ENCODE measurements at regions not wholly inside any gene's neighbourhood (a gene's known extent, or its start where the extent isn't known, plus 50 kb on each side); places are given as distances from the start of the nearest gene placed in this dataset.
A peak's percentile ranks its signal among the peaks of the same experiment; 100 is the strongest.

- TF ChIP-seq, protein P1, sequence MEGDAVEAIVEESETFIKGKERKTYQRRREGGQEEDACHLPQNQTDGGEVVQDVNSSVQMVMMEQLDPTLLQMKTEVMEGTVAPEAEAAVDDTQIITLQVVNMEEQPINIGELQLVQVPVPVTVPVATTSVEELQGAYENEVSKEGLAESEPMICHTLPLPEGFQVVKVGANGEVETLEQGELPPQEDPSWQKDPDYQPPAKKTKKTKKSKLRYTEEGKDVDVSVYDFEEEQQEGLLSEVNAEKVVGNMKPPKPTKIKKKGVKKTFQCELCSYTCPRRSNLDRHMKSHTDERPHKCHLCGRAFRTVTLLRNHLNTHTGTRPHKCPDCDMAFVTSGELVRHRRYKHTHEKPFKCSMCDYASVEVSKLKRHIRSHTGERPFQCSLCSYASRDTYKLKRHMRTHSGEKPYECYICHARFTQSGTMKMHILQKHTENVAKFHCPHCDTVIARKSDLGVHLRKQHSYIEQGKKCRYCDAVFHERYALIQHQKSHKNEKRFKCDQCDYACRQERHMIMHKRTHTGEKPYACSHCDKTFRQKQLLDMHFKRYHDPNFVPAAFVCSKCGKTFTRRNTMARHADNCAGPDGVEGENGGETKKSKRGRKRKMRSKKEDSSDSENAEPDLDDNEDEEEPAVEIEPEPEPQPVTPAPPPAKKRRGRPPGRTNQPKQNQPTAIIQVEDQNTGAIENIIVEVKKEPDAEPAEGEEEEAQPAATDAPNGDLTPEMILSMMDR (conservative IDR thresholded peaks at IDR 0.05; ENCODE audit: low read depth), result no peak
- no peak overlapping the region for H3K27ac ChIP-seq
- POLR2A ChIA-PET (ENCODE audit: low non-redundant PET), result no interaction called here
- CTCF ChIA-PET, result interaction anchor here (0.6 kb wide), 1 partner anchor 1203 kb away, joined by 3 read pairs; no protein-coding TSS in a partner anchor
- DNase-seq (ENCODE audit: low spot score), result no peak
Measured at GRCh38 chr9:27765266-27766072, 192.2 kb upstream of the C9orf72 start.

DNA sequence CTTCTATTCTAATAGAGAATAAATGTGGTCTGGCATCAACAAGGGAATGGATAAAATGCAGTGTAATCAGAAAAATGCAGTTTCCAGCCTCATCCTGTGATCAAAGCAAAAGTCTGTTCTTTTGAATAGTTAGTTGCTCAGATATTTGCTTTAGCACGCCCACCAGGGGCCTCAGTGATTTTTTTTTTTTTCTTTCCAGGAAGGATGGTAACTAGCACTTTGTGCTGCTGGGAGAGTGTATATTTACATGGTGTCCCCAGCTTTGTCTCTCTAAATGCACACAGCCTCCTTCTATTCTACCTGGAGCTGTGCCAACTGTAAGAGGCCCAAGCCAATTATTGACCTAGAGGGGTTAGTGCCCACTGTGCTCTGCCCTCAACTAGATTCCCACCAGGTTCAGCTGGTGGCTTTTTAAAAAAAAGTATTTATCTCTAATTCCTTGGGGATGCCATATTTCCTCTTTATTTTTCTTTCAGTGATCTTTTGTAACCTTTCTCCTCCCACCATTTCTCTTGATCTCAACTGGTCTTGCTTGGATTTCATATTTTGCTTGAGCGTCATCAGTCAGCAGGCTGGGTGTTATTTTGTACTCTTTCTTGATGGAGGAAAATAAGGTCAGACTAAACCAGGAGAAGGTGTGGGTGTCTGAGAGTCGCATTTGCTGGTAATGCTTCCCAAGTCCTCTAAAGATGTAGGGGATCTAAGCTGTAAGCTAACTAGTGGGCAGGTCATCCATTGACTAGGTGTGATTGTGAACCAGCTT, 193.0 kb upstream of the C9orf72 start:
- ChIA-PET POLR2A (ENCODE audit: low non-redundant PET) (no interaction called here), CTCF (interaction anchor here (0.6 kb wide), 1 partner anchor 1202 kb away, joined by 3 read pairs; no protein-coding TSS in a partner anchor)
- no peak overlapping the region for H3K27ac ChIP-seq
- no peak for DNase-seq (ENCODE audit: low spot score)
- TF ChIP-seq, protein P1 (conservative IDR thresholded peaks at IDR 0.05; ENCODE audit: low read depth), result no peak

DNA sequence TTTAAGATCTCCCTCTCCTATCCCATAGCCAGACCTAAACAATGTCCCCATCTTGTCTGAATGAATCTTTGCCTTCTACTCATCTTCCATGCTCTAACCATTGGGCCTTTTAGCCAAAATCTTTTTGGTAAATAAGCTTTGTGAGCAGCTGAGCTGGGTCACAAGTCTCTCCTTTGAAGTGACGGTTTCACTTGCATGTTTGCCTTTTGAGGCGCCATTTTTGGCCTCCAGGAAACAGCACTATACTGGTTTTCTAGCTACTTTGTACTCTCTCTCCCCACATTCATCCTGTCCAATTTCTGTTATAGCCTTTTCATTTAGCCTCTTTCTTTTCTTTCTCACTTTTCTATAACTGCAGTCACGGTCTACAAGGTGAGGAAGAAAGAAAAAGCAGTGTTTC, 195.5 kb upstream of the C9orf72 start:
- TF ChIP-seq, protein P1 (conservative IDR thresholded peaks at IDR 0.05; ENCODE audit: low read depth), result no peak
- DNase-seq (ENCODE audit: low spot score), result no peak
- POLR2A ChIA-PET (ENCODE audit: low non-redundant PET), result no interaction called here
- no peak overlapping the region for H3K27ac ChIP-seq
- CTCF ChIA-PET, result interaction anchor here (0.6 kb wide), 1 partner anchor 25 kb away, joined by 3 read pairs; no protein-coding TSS in a partner anchor

GRCh38 chr9:27770541-27770940, 197.3 kb upstream of the C9orf72 start:
- TF ChIP-seq, protein P1 (conservative IDR thresholded peaks at IDR 0.05; ENCODE audit: low read depth), result no peak

GRCh38 chr9:27771803-27772545, 198.7 kb upstream of the C9orf72 start:
- H3K27ac ChIP-seq, result no peak overlapping the region
- POLR2A ChIA-PET (ENCODE audit: low non-redundant PET), result no interaction called here
- TF ChIP-seq, protein P1 (conservative IDR thresholded peaks at IDR 0.05; ENCODE audit: low read depth), result no peak
- DNase-seq (ENCODE audit: low spot score), result peak; percentile 27
- CTCF ChIA-PET, result interaction anchor here (1.0 kb wide), 1 partner anchor 117 kb away, joined by 3 read pairs; no protein-coding TSS in a partner anchor

More at GRCh38 chr9:27770541-27770940, 197.3 kb upstream of the C9orf72 start:
- ChIA-PET CTCF (no interaction called here), POLR2A (ENCODE audit: low non-redundant PET) (no interaction called here)
- DNase-seq (ENCODE audit: low spot score), result no peak
- H3K27ac ChIP-seq, result no peak overlapping the region

Measured in RWPE1 (cell line).